Muscle layer of colon (tissue), 2 donors: ENCODE measurements at regions not wholly inside any gene's neighbourhood (a gene's known extent, or its start where the extent isn't known, plus 50 kb on each side); places are given as distances from the start of the nearest gene placed in this dataset.

Experiments
- H3K27ac ChIP-seq: one replicate; pipeline ENCODE4 v1.7.0; 2013; ENCODE audit warnings: low read depth, mild to moderate bottlenecking, low read length, moderate library complexity
- H3K27me3 ChIP-seq, 2 donors: one replicate each; pipeline ENCODE4 v1.7.0; 2013; ENCODE audit warnings: low read length in 2 of 2, mild to moderate bottlenecking in 2 of 2; ENCODE audit not compliant: insufficient read depth in 2 of 2, control insufficient read depth in 1 of 2
- H3K36me3 ChIP-seq: one replicate; pipeline ENCODE4 v1.7.0; 2013; ENCODE audit warnings: mild to moderate bottlenecking, low read length; ENCODE audit not compliant: insufficient read depth
- H3K4me1 ChIP-seq: one replicate; pipeline ENCODE4 v1.7.0; 2013; ENCODE audit warnings: mild to moderate bottlenecking, low read length; ENCODE audit not compliant: insufficient read depth
- H3K4me3 ChIP-seq, 2 donors: one replicate each; pipeline ENCODE4 v1.7.0; 2013; ENCODE audit warnings: low read length in 2 of 2, low read depth in 1 of 2, mild to moderate bottlenecking in 1 of 2, moderate library complexity in 1 of 2
- H3K9ac ChIP-seq: one replicate; pipeline ENCODE4 v1.7.0; 2013; ENCODE audit warnings: low read length
- H3K9me3 ChIP-seq: one replicate; pipeline ENCODE4 v1.7.0; 2013; ENCODE audit warnings: mild to moderate bottlenecking, low read length
- donor health status: abdominal sarcoma.
- donor health status: Adenocarcinoma of cecum.

DNA sequence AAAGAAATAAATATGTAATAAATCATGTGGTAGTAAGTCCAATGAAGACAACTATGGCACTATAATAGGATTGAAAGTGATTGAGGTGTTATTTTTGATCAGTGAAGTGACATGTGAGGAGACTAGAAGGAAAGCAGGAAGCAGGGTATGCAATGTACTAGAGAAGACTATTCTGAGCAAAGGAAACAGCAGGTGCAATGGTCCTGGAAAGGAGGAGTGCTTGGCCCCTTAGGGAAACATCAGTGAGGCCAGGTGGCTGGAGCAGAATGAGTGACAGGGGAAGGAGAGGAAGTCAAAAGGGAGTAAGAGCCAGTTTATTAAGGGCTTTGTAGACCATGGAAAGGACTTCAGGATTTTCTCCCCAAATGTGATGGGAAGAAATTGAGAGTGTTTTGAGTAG lies 207.6 kb upstream of the HCCS start:
- Histone ChIP-seq H3K4me3 (no peak overlapping the region), H3K9ac (no peak overlapping the region), H3K36me3 (no peaks in the 10 kb centered on the region), H3K9me3 (no peaks in the 10 kb centered on the region), H3K4me1 (no peaks in the 10 kb centered on the region), H3K27ac (no peak overlapping the region), H3K27me3 (no peaks in the 10 kb centered on the region)

GRCh38 chrX:10904220-10904619 lies 206.9 kb upstream of the HCCS start:
- no peak overlapping the region for H3K27ac ChIP-seq
- H3K4me3 ChIP-seq = no peak overlapping the region
- no peak overlapping the region for H3K9ac ChIP-seq
- H3K4me1 ChIP-seq = no peaks in the 10 kb centered on the region
- H3K9me3 ChIP-seq = no peaks in the 10 kb centered on the region
- no peaks in the 10 kb centered on the region for H3K27me3 ChIP-seq
- H3K36me3 ChIP-seq = no peaks in the 10 kb centered on the region

DNA sequence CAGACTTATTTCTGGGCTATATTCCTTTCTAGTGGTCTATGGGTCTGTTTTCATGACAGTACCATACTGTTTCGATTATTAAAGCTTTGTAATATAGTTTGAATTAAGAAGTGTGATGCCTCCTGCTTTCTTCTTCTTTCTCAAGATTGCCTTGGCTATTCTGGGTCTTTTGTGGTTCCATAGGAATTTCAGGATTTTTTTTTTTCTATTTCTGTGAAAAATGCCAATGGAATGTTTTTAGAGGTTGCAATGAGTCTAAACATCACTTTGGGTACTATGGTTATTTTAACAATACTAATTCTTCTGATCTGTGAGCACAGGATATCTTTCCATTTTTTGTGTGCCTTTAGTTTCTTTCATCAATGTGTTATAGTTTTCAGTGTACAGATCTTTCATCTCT lies 204.3 kb upstream of the HCCS start:
- H3K4me3 ChIP-seq = no peak overlapping the region
- no peaks in the 10 kb centered on the region for H3K4me1 ChIP-seq
- H3K27ac ChIP-seq = no peak overlapping the region
- H3K9me3 ChIP-seq = no peaks in the 10 kb centered on the region
- H3K9ac ChIP-seq = no peak overlapping the region
- H3K36me3 ChIP-seq = no peaks in the 10 kb centered on the region
- no peaks in the 10 kb centered on the region for H3K27me3 ChIP-seq

GRCh38 chrX:10922159-10922558 lies 189.0 kb upstream of the HCCS start:
- no peaks in the 10 kb centered on the region for H3K9me3 ChIP-seq

DNA sequence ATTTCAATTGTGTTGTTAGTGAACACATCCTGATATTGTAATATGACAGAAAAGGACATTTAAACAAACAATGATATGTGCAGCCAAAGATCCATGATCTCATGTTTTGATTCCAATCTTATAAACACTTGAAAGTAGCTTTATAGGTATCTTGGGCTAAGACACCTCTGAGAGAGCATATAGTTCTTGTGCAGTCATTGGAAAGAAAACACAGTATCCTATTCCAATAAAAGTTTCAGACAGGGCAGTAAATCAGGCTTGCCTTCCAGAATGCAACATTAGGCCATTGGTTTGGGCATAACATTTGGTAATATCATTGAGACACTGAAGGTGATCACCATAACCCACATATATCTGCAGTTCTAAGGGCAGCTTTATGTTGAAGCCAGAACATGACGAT lies 188.3 kb upstream of the HCCS start:
- Histone ChIP-seq H3K9ac (no peak overlapping the region), H3K27me3 (no peaks in the 10 kb centered on the region), H3K4me1 (no peaks in the 10 kb centered on the region), H3K4me3 (no peak overlapping the region), H3K9me3 (no peaks in the 10 kb centered on the region), H3K27ac (no peak overlapping the region), H3K36me3 (no peaks in the 10 kb centered on the region)

More at GRCh38 chrX:10922159-10922558, 189.0 kb upstream of the HCCS start:
- Histone ChIP-seq H3K4me3 (no peak overlapping the region), H3K27ac (no peak overlapping the region), H3K4me1 (no peaks in the 10 kb centered on the region), H3K36me3 (no peaks in the 10 kb centered on the region), H3K27me3 (no peaks in the 10 kb centered on the region), H3K9ac (no peak overlapping the region)

DNA sequence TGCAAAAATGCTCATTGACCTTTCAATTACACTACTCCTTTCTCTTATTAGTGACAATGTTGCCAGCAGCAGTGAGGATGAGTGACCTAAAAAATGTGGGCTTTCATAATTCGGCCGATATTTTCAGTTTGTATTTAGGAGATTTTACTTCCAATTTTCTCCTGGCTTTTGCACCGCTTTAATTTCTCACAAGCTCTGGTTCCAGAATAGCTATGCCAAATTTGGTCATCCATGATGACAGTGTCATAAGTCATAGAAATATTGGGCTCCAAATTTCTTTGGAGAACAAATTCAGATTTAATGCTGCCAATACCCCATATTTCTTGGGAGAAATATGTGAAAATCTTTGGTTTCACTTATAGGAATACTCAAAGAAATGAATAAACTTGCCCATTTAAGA lies 187.7 kb upstream of the HCCS start:
- Histone ChIP-seq H3K27me3 (no peaks in the 10 kb centered on the region), H3K27ac (no peak overlapping the region), H3K4me3 (no peak overlapping the region), H3K4me1 (no peaks in the 10 kb centered on the region), H3K9me3 (no peaks in the 10 kb centered on the region), H3K9ac (no peak overlapping the region), H3K36me3 (no peaks in the 10 kb centered on the region)

GRCh38 chrX:10926404-10926803 lies 184.7 kb upstream of the HCCS start:
- H3K9ac ChIP-seq = no peak overlapping the region
- H3K27me3 ChIP-seq = no peaks in the 10 kb centered on the region
- H3K27ac ChIP-seq = no peak overlapping the region
- no peak overlapping the region for H3K4me3 ChIP-seq
- no peaks in the 10 kb centered on the region for H3K9me3 ChIP-seq
- H3K36me3 ChIP-seq = no peaks in the 10 kb centered on the region
- H3K4me1 ChIP-seq = no peaks in the 10 kb centered on the region

DNA sequence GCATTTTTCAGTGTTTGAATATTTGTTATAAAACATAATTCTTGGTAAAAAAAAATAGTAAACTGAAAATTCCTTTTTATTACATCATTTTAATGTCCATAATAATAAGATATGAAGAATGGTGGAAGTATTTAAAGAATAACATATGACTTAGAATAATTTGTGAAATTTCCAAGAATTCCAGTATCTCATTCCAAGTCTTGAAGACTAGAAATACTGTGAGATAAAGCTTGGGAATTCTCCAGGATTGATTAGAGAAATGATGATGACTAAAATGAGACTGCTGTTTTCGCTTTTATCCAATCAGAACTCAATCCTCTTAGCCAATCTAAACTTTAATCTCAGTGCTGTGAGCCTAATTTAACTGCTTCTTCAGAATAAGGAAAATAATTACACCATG lies 184.2 kb upstream of the HCCS start:
- Histone ChIP-seq H3K27ac (no peak overlapping the region), H3K27me3 (no peaks in the 10 kb centered on the region), H3K9ac (no peak overlapping the region), H3K4me1 (no peaks in the 10 kb centered on the region), H3K4me3 (no peak overlapping the region), H3K9me3 (no peaks in the 10 kb centered on the region), H3K36me3 (no peaks in the 10 kb centered on the region)

DNA sequence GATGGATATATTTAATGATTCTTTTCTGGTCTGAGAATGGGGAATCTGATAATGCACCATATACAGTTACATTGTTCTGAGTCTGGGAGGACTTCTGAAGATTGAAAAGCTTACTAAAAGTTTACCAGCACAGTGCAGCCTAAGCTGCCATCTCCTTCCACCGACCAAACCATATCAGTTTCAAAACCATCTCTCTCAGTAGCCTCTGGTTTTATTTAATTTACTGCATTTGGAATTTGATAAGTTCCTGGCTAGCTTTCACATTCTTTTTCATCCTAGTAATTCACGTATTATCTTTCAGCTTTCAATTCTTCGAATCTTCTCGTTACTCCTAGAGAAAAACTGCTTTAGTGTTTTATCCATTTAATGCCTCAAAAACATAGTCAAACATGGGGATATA lies 181.4 kb upstream of the HCCS start:
- H3K36me3 ChIP-seq = no peaks in the 10 kb centered on the region
- no peak overlapping the region for H3K9ac ChIP-seq
- H3K27me3 ChIP-seq = no peaks in the 10 kb centered on the region
- no peak overlapping the region for H3K27ac ChIP-seq
- no peaks in the 10 kb centered on the region for H3K4me1 ChIP-seq
- no peak overlapping the region for H3K4me3 ChIP-seq
- no peaks in the 10 kb centered on the region for H3K9me3 ChIP-seq

DNA sequence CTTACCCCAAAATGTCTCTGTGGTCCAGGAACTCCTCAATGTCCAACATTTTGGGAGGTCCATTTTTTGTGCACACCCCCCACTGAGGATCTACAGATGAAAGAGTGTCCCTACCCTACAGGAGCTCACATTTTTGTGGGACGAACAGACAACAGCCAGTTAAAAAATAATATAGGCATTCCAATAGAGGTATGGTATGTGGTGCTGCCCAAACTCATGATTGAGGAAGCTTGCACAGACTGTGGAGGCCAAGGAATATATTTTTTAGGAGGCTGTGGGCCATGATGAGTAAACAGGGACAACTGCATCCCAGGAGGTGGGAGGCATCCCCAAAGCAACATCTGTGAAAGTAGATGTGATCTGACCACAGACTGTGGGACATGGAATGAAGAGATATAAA lies 181.0 kb upstream of the HCCS start:
- Histone ChIP-seq H3K9me3 (no peaks in the 10 kb centered on the region), H3K4me1 (no peaks in the 10 kb centered on the region), H3K9ac (no peak overlapping the region), H3K27me3 (no peaks in the 10 kb centered on the region), H3K4me3 (no peak overlapping the region), H3K27ac (no peak overlapping the region), H3K36me3 (no peaks in the 10 kb centered on the region)

GRCh38 chrX:10931976-10932375 lies 179.2 kb upstream of the HCCS start:
- Histone ChIP-seq H3K9me3 (no peaks in the 10 kb centered on the region), H3K4me1 (no peaks in the 10 kb centered on the region), H3K9ac (no peak overlapping the region), H3K27me3 (no peaks in the 10 kb centered on the region), H3K27ac (no peak overlapping the region), H3K36me3 (no peaks in the 10 kb centered on the region), H3K4me3 (no peak overlapping the region)

- Histone ChIP-seq H3K27ac (no peak overlapping the region), H3K9me3 (no peaks in the 10 kb centered on the region), H3K4me1 (no peaks in the 10 kb centered on the region), H3K9ac (no peak overlapping the region), H3K4me3 (no peak overlapping the region), H3K27me3 (no peaks in the 10 kb centered on the region), H3K36me3 (no peaks in the 10 kb centered on the region)
Measured at GRCh38 chrX:10932842-10933440, 178.2 kb upstream of the HCCS start.
